Lower lobe of right lung (tissue), 2 donors: ENCODE measurements at regions not wholly inside any gene's neighbourhood (a gene's known extent, or its start where the extent isn't known, plus 50 kb on each side); places are given as distances from the start of the nearest gene placed in this dataset.

Experiments used
- ATAC-seq, 2 donors: fragments of 200-7000 bp; cut with Tn5 transposase; one replicate each; pipeline ENCODE4 v1.9.1; 2020 to 2022; ENCODE audit warnings: mild to moderate bottlenecking in 2 of 2, moderate library complexity in 2 of 2
- DNase-seq: peaks from one replicate; pipeline ENCODE4 v3.0.0-alpha.2; 2020
- H3K27ac ChIP-seq: fragments of 200-600 bp; one replicate; pipeline ENCODE4 v1.8.0; 2022
- H3K27me3 ChIP-seq: fragments of 200-600 bp; one replicate; pipeline ENCODE4 v1.8.0; 2022; ENCODE audit warnings: low read depth
- H3K36me3 ChIP-seq: fragments of 200-600 bp; one replicate; pipeline ENCODE4 v1.8.0; 2022; ENCODE audit warnings: mild to moderate bottlenecking
- H3K4me1 ChIP-seq: fragments of 200-600 bp; one replicate; pipeline ENCODE4 v1.8.0; 2022
- H3K4me3 ChIP-seq: fragments of 200-600 bp; one replicate; pipeline ENCODE4 v1.8.0; 2022; ENCODE audit warnings: mild to moderate bottlenecking
- H3K9me3 ChIP-seq: fragments of 200-600 bp; one replicate; pipeline ENCODE4 v1.8.0; 2022
- CTCF ChIP-seq: fragments of 200-600 bp; IDR thresholded peaks from one replicate; pipeline ENCODE4 v1.8.0; 2022; ENCODE audit warnings: antibody characterized with exemption, mild to moderate bottlenecking
- intact Hi-C: fragments of 100-400 bp; cut with DNase I; formaldehyde crosslinking; loops from one replicate; pipeline ENCODE4 v1.11.0; 2022
- donor health status: DM: no; HTN: yes; CAD: no; lungs with severe emphysema.

- intact Hi-C loops = no loop called here
- Histone ChIP-seq H3K27me3 (no peaks in the 10 kb centered on the region), H3K4me1 (peaks cover 8% of the 10 kb centered on the region), H3K27ac (no peak overlapping the region), H3K36me3 (no peaks in the 10 kb centered on the region), H3K4me3 (no peak overlapping the region), H3K9me3 (no peaks in the 10 kb centered on the region)
- no peak for ATAC-seq
- DNase-seq = no peak
- TF ChIP-seq CTCF = no peak
These were observed 731.8 kb downstream of the CDH11 start for GRCh38 chr16:64390102-64390501.

DNA sequence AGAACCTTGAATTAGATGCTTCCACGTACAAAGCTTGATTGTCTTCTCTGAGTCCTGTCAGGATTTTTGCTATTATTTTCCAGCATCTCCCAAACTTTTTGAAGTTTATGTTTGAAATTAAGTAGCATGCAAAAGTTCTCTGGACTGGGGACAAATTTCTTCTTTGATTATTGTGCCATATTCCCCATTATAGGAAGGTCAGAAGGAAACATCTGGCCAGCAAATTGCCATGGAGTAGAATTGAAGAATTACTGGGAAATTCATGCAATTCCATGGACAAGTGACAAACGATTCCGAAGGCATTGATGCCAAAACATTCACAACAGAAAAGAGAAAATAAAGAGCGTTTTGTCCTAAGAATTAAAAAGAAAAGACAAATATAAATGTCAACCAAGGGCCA is 737.2 kb downstream of the CDH11 start:
- Histone ChIP-seq H3K27ac (no peak overlapping the region), H3K9me3 (peaks cover 7% of the 10 kb centered on the region), H3K36me3 (no peaks in the 10 kb centered on the region), H3K27me3 (no peaks in the 10 kb centered on the region), H3K4me3 (no peak overlapping the region), H3K4me1 (no peaks in the 10 kb centered on the region)
- intact Hi-C loops = no loop called here
- DNase-seq = no peak
- no peak for TF ChIP-seq CTCF
- ATAC-seq = no peak

GRCh38 chr16:64381979-64382378 is 739.9 kb downstream of the CDH11 start:
- DNase-seq = no peak
- Histone ChIP-seq H3K27me3 (no peaks in the 10 kb centered on the region), H3K9me3 (peaks cover 7% of the 10 kb centered on the region), H3K27ac (no peak overlapping the region), H3K36me3 (no peaks in the 10 kb centered on the region), H3K4me1 (no peaks in the 10 kb centered on the region), H3K4me3 (no peak overlapping the region)
- TF ChIP-seq CTCF = no peak
- ATAC-seq = peak in 1 of 2 donors; percentile 17
- intact Hi-C loops = no loop called here

- peaks cover 7% of the 10 kb centered on the region for H3K9me3 ChIP-seq
- intact Hi-C loops = no loop called here
- H3K27me3 ChIP-seq = no peaks in the 10 kb centered on the region
These were observed 741.1 kb downstream of the CDH11 start for GRCh38 chr16:64380751-64381150.

GRCh38 chr16:64375391-64375980 is 746.4 kb downstream of the CDH11 start:
- no peak for DNase-seq
- H3K27ac ChIP-seq = no peak overlapping the region
- intact Hi-C loops = no loop called here
- no peaks in the 10 kb centered on the region for H3K27me3 ChIP-seq
- no peak for ATAC-seq
- H3K4me3 ChIP-seq = no peak overlapping the region
- no peaks in the 10 kb centered on the region for H3K36me3 ChIP-seq
- no peaks in the 10 kb centered on the region for H3K9me3 ChIP-seq
- TF ChIP-seq CTCF = no peak
- no peaks in the 10 kb centered on the region for H3K4me1 ChIP-seq

More at GRCh38 chr16:64380751-64381150, 741.1 kb downstream of the CDH11 start:
- Histone ChIP-seq H3K36me3 (no peaks in the 10 kb centered on the region), H3K27ac (no peak overlapping the region), H3K4me3 (no peak overlapping the region), H3K4me1 (no peaks in the 10 kb centered on the region)
- TF ChIP-seq CTCF = no peak
- ATAC-seq (no peak), DNase-seq (no peak)
